GM19023 (cell line): ENCODE measurements at regions not wholly inside any gene's neighbourhood (a gene's known extent, or its start where the extent isn't known, plus 50 kb on each side); places are given as distances from the start of the nearest gene placed in this dataset.
"Not testable (repeated sequence)": the region's sequence is repeated elsewhere in the genome, so short reads cannot be mapped to it uniquely, and the experiment has no call there.

Experiments
- ATAC-seq: cut with Tn5 transposase; IDR thresholded peaks from one replicate; pipeline ENCODE4 v1.9.1; 2021; ENCODE audit warnings: mild to moderate bottlenecking, moderate library complexity; ENCODE audit not compliant: unreplicated experiment

DNA sequence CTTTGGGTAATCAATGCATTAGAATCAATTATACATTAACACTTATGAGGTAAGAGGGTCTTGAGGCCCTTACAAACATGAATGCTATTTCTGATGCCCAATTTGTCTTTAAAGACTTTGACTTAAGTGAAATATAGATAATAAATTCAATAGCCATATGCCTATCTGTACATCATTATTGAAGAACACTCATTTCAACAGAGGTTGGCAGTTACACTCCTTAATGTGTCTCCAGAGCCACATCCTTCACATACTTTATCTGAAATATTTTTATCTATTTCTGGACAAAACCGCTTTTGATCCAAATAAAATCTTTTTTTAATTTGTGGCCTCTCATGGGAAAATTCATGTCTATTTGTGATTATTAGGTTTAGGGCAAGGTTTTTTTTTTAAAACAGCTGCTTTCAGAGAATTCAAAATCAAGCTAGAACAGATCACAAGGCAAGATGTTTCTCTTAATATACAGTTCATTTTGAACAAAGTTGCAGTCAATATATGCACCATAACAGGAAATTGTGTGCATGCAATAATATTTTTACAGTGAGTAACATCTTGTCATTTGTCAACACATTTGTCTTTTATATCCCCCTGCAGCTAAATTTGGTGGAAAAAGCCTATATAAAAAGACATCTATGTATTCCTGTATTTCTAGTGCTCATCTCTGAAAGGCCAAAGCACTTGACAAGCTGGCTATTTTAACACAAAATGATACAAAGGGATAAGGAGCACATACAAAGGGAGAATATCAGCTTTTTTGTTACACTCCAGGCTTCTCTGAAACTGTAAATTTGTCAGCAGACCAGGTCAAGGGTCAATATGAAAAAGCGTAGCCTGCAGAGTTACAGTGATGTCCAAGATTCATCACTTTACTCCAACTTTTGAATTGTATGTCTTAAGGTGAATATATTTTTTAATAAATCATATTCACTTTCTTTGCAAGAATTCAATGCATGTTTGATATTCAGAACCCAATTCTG is 146.2 kb upstream of the DPH6 start:
- ATAC-seq, result no peak

DNA sequence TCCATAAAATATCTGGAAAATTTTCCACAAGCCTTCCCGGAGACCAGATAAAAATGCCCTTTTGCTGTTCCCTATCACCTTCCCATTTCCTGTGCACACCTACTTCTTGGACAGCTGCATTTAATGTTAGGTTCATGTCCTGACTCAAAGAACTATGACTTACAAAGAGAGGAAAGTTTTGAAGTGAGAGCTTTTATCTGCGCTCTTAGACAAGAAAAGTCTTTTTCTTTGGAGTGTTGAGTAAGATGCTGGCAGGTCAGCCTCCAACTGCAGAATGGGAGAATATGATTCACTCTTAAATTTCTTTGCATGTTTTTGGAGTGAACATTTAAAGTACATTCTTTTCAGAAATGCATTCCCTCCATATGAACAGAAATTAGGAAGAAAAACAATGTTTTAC is 147.3 kb upstream of the DPH6 start:
- no peak for ATAC-seq

DNA sequence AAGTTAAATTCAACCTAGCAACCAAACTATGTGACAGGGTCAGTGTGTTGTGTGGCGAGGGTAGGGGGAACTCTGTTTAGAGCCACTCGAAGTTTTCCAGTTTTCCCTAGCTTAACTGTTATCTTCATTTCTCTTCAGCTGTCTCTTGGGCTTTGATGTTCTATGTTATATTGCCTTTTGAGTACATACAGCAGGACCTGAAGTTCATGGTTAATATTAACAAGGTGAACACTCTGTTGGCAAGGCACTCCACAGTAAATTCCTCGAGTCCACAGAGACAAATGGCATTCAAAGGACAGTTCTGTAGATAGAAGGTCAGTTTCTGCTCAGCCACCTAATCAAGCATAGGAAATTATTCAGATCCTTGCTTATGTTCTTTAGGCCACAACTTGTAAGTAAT is 147.9 kb upstream of the DPH6 start:
- no peak for ATAC-seq

DNA sequence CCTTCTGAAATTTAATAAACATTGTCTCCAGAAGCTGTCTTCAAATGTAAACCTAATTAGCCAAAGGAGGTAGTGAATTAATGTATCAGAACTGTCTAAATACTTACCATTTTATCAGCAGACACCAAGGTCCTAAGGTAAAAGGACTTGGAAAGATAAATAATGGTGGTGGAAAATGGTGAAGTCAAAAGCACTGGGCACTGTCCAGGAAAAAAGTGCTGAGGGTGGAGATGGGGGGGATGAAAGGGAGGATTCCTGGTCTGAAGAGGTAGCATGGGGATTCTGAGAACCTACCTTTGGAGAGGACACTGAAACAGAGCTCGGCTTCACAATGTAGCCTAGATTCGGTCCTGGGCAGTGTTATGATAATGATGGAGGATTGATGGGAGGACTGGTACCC is 149.0 kb upstream of the DPH6 start:
- ATAC-seq, result no peak

DNA sequence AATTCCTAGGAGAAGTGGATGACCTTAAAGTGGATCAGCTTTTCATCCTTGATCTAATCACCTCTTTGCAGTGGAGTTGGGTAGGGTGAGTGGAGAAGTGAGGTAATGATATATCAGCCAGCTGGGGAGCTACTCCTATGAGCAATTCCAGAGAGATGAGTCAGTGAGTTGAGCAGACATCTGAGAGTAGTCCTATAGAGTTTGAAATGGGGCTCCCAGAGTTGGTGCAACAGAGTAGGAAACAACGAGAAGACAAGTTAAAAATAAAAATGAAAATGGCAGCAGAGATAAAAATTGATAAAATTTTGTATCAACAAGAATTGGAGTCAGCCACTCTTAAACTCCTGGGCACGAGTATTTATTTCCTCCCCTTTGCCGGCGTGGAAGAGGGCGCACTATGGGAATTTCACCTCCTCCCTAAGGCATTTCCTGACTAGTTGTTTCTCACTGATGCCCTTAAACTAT is 150.8 kb upstream of the DPH6 start:
- ATAC-seq, result no peak

DNA sequence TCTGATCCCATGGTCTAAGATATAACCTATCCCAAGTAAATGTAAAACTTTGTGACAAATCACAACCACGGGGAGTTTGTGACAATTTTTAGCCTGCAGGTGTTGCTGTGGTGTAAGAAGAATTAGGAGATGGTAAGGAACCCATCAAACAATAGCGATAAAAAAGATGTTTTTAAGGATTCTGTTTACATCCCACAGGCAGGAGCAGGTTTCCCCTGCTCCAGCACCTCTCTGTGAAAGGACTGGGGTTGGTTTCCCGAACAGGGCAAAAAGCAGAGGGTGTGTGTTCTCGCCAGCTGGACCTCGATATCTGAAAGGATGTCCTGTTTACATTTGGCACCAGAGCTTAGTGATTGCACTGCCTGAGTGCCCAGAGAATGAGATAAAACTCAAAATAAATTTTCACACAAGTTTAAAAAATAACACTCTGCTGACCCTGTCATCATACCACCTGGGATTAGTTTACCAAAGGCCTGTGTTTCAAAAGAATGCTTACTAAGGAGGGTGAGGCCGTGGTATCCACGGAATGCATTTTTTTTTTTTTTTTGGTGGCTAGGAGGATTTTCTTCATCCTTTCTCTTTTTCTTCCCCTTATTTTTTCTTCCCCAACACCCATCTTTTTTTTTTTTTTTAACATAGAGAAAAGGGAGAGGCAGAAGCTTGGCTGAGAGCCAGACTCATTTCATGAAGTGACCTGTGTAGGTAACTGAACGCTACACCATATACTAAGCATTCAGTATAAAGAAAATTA is 151.8 kb upstream of the DPH6 start:
- no peak for ATAC-seq

DNA sequence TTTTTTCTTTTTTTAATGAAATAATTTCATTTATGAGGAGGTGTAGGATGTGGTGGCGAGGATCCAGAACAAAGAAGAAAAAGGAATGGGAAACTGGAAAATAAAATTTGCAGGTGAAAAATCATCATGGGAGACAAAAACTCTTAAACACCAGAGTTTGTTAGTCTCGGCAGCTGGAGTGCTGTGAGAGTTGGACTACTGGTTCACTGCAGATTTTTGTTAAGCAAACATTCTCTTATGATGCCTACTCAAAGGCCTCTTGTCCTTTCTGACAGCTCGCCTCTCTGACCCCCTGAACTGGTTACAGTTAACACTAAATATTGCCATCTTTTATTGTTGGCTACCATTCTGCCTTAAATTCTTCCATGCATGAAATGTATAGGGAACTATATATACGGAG is 152.4 kb upstream of the DPH6 start:
- ATAC-seq, result no peak

DNA sequence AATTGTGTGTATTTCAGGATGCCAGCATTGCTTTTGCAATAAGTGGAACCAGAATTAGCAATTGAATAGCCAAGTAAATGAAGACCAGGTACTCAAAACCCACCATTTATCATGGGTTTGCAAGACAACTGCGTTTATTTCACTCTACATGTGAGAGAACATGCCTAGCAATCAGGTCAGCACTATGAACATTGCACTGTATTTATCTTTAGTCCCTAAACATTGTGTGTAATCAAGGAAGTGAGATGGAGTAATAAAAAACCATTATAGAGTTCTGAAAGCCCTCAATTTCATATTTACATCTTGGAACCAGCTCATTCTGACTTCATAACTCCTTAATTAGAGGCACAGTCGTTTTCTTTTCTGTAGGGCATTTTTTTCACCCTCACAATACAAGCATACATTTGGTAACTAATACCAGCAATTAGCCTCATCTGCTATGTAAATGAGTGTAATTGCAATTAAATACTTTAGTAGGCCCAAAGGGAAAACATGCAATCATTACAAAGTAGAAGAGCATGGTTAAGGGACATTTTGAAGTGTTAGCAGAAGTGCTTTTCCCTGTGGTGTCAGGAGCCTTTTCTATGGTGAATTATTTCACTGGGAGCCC is 153.1 kb upstream of the DPH6 start:
- ATAC-seq, result no peak

DNA sequence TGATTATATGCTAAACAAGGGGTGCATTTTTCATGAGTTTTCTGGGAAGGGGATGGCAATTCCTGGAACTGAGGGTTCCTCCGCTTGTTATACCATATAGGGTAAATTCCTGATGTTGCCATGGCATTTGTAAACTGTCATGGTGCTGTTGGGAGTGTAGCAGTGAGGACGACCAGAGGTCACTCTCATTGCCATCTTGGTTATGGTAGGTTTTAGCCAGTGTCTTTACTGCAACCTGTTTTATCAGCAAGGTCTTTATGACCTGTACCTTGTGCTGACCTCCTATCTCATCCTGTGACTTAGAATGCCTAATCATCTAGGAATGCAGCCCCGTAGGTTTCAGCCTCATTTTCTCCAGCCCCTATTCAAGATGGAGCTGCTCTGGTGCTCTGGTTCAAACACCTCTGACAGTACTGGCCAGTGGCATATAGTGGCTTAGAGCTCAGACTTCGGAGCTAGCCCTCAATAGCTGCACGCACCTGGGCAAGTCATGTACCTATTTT is 154.2 kb upstream of the DPH6 start:
- not testable (repeated sequence) for ATAC-seq

DNA sequence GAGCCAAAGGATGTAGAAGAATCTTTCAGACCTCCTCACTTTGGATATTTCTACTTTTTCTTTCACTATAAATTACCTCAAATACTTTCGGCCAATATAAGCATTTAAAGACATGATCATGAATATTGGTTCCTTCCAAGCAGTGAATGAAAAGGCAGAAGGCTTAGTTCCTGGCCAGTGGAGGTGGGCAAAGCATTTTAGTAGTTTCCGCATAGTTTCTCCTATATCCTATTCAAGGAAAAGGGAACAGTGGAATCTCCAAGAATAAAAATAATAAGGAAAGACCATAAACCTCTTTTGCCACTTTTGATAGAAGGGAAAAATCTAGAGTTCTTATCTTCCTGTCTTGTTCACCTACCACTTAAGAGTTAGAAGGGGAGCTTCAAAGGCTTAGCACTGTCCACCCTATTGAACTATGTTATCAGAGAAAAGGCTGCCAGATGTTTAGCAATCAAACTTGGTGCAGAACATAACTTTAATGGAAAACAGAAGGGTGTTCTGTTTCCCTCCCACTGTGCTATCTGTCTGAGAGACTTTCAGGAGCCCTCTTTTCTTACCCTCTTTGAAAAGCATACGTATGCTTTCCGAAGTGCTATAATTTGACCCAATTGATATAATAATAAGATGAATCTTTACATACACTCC is 155.6 kb upstream of the DPH6 start:
- ATAC-seq, result no peak

DNA sequence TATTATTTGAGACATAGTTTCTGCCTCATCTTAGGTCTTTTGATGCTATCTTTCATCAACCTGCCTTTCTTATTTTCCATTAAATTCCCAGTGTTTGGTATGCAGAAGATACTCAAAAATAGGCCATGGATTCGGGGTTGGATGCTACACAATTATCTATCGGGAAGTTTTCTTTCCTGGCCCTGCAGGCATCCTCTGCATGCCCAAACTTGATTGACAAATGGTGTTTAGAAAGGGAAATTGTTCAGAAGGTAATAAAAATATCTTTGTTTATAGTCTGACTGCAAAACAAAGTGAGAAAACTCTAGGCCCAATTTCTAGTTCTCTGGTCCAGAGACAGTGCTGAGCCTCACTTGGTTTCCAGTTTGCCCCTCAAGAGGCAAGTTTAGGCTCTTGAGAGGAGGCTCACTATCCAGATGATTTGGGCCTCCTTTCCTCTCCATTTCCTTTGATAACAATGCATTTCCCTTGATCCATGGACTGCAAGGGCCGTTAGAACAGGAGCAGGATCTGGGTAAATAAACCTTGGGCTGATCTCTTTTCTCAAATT is 157.1 kb upstream of the DPH6 start:
- ATAC-seq, result no peak

DNA sequence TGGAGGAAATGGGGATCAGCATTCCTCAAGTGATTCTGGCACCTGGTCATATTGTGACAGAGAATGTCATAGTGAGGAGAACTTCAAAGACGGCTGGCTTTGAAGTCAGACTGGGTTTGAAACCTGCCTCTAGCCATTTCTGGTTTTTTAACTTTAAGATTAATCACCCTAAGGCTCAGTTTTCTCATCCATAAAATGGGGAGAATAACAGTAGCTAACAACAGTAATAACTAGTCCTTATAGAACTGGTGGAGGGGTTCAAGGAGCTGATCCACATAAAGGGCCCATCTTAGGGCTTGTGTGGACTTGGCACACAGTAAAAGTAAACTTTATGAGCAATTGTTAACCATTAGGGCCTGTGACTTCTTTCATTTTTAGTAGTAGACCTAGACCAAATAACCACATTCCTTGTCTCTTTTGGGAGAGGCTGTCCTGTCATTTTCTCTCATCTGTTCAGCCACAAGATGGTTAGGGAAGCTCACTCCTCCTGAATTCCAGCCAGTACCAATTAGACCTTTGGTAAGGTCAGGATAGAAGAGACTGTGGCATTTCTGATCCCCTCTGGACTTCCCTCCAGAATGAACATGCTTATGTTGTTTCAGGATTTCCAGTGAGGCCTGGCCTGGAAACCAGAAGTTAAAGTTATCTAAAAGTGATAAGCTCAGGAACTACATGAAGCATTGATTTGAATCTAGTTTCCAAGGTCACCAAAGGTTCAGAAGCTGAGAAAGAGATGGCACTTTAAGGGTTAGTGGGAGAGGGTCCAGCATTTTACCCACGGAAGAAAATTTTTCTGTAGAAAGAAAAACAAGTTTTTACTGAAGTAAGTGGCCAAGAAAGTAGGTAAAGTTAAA is 159.3 kb upstream of the DPH6 start:
- no peak for ATAC-seq

DNA sequence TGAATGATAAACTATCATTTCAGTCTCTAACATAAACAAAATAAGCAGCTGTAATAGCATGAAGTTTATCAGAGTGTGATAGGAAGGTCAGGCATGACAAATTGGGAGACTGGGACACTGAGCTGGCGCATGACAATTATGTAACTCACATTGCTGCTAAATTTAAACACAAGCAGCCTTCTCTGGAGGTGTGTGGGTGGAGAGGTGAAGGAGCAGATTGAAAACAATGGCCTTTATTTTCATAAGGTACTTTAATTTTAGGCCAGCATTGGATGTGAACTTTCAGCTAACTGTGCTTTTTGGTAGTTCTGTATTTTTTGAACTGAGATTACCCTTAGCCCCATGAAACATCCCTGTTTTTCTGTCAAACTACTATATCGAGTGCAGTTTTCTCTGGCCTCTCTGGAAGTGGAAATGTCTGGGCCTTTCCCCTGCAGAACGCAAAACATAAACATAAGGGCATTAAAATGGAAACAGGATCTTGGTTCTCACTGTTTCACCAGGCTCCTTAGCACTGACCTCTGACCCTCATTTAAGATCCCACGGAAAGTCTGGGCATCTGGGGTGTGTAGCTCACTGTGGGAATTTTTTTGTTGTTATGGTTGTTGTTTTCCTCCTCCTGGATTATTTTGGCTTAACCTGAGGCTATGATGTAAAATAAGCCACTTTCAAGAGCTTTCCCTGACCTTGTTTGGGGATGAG is 160.1 kb upstream of the DPH6 start:
- ATAC-seq, result no peak

DNA sequence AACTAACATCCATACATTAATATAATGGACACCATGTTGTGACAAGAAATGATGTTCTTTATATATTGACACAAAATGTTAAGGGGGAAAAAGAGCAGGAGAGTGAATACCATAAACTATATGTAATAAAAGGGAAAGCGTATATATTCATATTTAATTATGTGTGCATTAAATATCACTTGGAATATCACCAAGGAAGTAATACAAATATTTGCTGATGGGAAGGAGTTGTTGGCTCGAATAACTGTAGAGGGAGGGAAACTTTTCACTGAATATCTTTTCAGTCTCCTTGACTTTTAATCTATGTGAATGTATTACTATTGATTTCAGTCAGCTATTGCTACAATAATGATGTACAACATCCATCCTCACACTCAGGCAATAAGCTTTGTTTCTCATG is 167.0 kb upstream of the DPH6 start:
- ATAC-seq, result no peak

DNA sequence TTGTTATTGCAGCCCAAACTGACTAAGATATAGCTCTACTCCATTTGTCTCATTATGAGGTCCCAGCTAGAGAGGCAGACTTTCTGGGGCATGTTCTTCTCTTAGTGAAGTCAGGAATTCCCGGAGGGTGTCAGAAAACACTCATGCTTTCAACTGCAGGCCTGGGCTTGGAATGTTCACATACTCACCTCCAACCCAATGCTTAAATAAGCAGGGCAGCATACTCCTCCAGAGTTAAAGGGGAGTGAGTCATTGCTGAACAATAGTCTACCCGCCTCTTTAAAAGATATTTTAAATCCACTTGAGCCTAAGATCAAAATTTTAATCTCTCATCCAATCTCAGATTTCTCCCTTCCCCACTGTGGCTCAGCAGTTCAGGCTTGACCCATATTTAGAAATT is 167.8 kb upstream of the DPH6 start:
- no peak for ATAC-seq

DNA sequence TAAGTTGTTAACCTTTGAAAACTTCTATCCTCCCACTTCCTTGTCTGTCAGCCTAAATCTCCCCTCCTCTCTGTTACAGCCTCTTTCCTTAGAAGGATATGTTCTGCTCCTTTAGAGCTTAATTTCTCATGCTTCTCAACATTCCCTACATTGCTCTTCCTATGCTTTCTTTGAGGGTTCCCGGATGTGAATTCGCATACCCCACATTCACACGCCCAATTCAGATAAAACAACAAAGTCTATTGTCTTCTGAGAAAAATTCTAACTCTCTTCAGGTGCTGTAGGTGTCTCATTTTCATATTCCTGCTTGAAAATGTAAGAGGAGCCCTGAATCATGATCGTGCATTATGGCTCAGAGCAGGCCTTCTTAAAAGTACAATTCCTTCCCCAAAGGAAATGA is 171.8 kb upstream of the DPH6 start:
- ATAC-seq, result no peak

DNA sequence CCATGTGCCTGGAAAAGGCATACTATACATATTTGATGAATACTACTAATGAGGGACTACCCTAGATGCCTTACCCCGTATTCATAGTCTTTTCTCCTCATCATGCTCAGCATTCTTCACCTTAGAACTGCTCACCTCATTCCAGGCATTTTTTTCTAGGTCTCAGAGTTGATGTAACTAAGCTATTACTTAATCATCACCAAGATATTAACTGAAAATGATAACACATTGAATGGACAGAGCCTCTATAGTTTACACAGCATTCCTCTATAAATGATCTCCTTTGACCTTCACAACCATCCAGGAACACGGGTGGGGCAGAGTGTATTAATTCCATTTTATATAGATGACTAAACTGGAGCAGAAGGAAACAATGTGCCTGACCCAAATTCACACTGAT is 174.1 kb upstream of the DPH6 start:
- ATAC-seq, result no peak

DNA sequence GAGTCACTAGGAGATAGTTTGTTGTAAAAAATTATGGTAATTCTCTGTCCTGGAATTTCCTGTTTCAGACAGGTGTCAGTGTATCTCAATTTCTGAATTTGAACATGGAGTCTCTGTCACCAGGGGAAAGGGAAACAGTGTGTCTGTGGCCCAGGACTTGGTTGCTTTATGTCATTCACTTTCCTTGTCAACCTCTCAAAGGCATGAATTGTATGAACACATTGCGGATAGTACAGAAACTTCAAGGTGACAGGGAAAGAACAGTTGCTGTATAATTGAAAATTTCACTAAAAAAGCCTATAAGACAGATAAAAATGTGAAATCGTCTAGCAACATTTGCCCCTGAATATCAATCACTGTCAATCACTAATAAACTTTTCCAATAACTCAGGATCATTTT is 175.0 kb upstream of the DPH6 start:
- ATAC-seq, result no peak

DNA sequence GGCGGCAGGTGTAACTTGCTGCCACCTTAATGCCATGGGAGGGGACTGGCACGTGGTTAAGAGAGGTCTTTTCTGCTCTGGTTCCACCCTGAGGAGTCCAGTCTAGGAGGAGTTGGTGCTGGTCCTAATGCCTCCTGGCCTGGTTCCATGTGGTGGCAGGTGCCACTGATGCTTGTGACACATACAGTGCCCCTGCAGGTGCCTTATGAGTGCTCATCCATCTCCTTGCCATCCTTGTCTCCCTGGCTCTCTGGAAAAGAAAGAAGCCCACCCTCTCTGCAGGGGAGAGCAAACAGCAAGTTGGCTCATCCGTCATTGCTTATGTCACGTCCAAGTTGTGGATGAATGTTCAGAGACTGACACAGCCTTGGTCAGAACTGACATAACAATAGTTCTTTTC is 175.8 kb upstream of the DPH6 start:
- no peak for ATAC-seq
